ENCODE measurements at regions not wholly inside any gene's neighbourhood (a gene's known extent, or its start where the extent isn't known, plus 50 kb on each side); places are given as distances from the start of the nearest gene placed in this dataset.
"Not testable (repeated sequence)": the region's sequence is repeated elsewhere in the genome, so short reads cannot be mapped to it uniquely, and the experiment has no call there.

DNA sequence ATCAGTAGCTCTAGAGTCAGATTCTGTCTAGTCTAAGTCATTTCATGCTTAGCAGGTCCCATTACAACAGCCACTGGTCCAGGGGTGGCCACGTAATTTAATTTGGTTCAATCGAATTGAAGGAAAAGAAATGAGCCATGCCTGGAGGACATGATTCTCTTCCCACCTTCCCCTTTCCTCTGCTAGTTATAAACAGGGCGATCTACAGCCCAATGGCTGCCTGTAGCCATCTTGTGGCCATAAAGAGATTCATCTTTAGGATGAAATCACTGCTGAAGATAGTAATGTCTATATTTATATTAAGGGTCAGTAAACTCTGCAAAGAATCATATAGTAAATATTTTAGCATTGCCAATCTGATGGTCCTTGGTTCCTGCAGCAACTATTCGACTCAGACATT is 107.4 kb downstream of the SPDYE17 start:
- peak; percentile 31 for DNase-seq (ENCODE audit: low spot score)

DNA sequence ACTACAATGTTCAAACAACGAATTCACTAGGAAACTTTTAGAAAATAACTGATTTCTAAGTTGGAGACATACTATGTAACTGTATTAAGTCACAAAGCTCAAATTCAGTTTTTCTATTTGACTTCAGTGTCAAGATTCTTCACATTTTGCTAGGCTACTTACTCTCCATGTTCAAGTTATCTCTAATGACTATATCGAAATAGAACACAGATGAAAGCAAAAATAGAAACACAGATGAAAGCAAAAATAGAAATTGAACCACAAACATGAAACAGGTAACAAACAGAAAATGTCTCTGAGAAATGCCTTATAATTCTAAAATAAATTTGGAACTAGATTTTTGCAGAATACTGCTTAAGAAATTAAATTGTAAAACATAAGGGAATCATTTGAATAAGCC is 113.5 kb downstream of the SPDYE17 start:
- not testable (repeated sequence) for DNase-seq (ENCODE audit: low spot score)

DNA sequence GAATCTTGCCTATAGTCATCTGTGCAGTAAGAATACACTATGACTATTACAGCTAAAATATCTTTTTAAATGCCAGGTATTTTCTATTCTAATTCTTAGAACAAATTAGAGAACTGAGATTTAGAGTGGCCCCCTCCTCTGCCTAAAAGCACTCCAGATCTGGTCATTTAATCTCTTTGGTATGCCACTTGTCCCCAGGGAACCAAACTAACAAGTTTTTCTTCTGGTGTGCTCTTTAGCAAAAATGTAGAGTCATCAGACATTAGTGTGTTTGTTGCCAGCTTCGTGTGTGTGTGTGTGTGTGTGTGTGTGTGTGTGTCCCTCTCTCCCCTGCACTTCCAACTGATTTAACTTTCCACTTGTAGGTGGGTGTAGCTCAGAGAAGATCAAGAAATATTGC is 117.8 kb downstream of the SPDYE17 start:
- not testable (repeated sequence) for DNase-seq (ENCODE audit: low spot score)

DNA sequence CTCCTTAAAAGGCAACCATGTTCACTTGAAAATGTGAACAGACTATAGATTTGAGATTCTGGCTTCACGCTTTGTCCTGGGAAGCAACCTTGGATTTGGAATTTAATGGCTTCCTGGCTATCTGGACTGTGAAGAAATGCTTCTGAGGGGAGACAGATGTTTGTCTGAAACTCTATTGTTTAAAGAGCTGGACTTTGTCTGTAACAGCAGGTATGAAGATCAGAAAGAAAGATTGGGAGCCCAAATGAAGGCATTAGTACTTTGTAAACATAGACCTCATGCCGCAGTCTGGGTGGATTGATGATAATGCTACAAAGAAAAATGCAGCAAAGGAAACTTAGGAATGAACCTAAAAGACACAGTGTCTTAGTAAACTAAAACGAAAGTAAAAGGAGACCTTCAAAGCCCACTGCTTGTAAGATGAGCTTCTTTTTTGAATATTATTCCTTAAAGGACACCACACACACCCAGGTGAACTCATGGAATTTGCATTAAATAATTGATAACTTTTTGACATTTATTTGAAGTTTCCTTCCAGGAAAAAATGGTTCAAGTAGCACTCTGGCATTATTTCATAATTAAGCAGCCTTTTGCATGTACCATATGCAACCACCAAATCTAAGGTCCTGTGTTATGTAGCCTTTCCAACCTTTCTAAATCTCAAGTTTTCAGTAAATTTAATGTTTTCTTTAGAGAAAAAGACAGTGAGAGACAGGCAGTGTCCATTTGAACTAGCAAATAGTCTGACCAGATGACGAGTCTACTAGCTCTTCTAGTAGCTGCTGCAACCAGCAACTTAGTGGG is 119.9 kb downstream of the SPDYE17 start:
- not testable (repeated sequence) for DNase-seq (ENCODE audit: low spot score)

DNA sequence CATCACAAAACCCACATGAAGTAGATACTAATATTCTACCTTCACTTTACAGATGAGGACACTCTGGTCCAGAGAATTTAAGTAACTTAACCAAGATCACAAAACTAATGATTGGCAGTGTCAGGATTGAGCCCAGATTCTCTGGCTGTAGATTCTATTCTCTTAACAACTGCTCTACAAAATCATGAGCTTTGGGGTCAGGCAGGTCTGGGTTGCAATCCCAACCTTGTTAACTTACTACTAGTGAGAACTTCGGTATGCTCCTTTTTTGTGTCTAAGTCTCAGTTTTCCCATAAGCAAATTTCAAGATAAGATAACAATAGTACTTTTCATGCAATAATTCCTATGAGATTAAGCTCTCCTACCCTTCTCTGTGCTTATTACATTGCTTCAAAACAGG is 127.5 kb downstream of the SPDYE17 start:
- not testable (repeated sequence) for DNase-seq (ENCODE audit: low spot score)

DNA sequence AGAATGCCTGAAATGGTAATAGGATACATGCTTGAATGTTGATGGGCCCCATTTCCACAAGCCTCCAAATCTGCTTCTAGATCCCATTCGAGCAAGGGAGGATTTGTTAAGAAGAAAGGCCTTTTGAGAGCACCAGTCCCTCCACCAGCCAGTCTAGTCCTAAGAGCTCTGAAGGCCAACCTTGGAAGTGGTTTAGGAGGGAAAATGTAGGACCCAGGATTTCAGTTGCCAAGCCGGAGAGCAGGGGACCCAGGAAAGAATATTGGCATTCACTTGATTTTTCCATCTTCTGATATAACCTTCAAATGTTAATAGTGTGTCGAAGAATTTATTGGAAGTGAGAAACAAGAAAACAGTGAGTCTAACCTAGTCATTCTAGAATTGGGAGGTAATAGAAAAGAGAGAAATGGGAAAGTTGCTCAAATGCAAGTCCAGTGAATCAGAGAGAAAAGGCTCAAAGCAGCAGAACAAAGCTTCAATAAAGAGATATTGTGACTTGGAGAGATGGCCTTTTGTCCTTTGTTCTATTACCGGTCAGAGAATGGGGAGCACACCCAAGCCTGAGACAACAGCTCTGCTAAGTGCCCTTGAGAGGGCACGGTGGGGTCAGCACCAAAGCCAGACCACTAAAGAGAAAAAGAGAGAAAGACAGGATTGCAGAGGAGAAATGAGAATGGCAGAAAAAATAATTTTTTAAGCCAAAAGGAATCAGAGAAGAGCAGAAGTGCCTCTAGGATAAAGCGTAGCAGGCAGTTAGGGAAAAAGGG is 130.0 kb downstream of the SPDYE17 start:
- DNase-seq (ENCODE audit: low spot score): not testable (repeated sequence)

DNA sequence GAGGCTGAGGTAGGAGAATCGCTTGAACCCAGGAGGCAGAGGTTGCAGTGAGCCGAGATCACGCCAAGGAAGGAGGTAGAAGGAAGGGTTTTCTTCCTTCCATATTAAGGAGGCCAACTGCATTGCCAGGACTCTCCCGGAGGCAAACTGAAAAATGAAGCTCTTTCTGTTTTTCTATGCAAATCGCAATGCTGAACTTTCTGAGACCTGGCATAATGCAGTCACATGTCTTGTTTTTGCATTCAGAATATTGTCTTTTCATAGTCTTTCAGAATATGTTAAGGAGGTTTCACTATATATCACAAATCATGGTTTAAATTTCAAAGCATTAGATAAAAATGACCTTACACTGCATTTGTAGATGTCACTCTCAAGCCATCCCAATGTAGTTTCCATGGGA is 133.4 kb downstream of the SPDYE17 start:
- DNase-seq (ENCODE audit: low spot score): not testable (repeated sequence)

DNA sequence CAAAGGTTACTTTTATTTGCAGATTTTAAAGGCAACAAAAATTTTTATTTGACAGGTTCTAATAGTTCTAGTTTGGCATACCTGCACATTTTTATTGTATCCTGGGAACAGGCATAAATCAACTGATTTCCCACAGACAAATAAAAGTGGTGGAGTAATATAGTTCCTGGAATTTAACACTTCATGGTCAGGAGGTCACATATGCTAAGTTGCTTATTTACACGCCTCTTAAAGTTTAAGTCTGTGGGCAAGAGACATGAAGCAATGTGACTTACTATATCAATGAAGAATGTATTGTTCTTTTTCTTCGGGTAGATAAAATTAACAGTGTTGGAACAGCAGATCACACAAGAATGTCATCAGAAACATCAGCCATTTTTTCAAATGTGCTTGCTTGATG is 135.2 kb downstream of the SPDYE17 start:
- not testable (repeated sequence) for DNase-seq (ENCODE audit: low spot score)

DNA sequence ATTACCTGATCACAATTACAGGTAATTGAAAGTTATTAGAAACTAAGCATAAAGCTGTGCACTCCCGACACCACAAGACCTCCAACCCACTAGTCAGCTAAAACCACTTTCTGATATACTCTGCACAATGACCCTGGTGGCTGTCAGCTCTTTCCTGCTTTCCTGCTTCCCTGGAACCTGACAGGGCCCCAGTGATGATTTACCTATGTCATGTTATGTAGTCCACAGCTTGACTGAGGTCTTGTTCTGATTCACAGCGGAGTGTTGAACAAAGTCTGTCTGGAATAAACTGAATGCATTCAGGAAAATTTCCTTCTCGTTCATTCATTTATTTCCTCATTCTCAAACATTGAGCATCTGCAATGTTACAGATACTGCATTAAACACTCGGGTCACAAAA is 136.5 kb downstream of the SPDYE17 start:
- not testable (repeated sequence) for DNase-seq (ENCODE audit: low spot score)

DNA sequence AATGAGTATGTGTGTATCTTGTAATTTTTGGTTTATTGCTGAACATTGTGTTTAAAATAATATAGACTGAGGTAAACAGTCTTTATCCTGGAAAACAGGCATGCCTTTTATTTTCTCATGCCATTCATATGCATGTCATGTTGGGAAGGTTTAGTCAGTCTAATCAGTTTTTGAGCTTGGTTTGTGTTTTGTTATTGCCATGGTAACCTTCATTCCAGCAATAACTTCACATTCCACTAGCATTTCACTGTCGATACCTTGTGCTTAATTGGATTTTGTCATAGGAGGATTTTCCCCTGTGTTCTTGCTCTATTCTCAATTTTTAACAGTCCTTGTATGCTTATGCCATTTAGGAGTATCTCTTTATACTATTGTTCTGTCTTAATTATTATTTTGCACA is 140.4 kb downstream of the SPDYE17 start:
- not testable (repeated sequence) for DNase-seq (ENCODE audit: low spot score)

DNA sequence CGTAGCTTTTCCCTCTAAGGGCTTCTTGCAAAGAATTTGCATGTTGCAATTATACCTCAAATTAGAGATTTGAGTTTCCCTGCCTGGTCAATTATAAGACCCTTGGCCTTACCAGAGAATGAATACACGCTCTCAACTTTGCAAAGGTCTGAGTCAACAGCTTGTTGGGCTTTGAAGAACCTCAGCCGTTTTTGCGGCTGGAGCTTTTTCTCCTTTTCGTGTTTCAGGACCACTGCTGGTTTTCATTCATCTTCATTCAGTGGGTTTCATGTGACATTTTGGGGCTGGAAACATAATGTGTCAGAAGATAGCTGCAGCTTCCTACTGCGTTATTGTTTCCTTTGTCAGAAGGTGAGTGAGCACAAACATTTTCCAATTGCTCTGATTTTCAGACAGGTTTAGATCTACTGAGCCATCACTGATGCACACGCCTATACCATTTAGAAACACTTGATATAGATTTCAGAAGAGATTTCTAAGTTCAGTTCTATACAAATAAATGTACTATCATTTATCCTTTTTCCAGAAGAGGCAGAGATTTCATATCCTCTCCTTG is 152.3 kb downstream of the SPDYE17 start:
- DNase-seq (ENCODE audit: low spot score): not testable (repeated sequence)

DNA sequence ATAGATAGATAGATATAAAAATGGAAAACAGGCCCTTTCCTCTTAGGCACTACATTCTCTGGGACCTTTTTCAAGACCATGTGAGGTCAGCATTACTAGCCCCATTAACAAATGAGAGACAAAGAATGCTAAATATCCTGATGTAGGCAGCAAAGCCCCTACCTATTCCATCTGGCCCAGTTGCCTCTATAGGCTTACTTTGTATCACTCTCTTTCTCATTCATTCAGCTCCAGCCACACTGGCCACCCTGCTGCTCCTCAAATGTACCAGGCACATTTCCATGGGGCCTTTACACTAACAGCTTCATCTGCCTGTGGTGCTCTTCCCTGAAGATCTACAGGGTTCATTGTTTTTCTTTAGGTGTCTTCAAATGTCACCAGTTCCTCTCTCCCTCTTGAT is 156.4 kb downstream of the SPDYE17 start:
- DNase-seq (ENCODE audit: low spot score): not testable (repeated sequence)

DNA sequence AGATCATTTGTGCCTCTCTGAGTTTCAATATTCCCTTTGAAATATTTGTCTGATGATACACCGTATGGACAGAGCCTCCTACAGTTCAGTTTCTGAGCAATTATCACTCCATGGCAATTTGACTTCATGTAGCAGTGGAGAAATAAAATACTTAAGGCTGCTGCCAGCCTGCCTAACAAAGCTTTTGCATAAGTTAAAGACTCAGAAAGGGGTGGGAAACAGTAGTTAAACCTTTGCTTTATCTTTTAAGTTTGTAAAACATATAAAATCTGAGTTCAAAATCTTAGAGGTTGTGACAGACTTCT is 161.7 kb downstream of the SPDYE17 start:
- not testable (repeated sequence) for DNase-seq (ENCODE audit: low spot score)

DNA sequence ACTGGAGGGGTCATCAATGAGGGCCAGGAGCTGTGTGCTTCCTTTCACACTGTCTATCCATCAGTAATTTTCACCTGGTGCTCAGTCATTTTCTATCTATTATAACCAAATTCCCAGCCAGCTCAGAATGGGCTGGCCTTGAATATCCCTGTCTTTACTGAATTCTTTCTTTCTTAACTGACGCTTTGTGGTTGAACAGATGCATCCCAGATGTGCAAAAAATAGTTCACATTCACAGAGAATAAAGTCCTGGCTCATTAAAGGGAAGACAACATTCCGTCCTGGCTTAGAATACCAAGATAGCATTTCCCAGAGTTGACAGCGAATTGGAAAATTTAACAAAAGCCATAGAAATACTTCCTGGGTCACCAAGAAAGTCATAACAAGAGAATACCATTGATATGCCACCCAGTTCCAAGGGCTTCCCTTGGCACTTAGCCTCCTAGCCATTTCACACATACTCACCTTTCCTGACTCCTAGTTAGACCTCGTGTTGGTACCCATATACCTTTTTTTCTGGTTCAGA is 164.7 kb downstream of the SPDYE17 start:
- DNase-seq (ENCODE audit: low spot score): not testable (repeated sequence)

DNA sequence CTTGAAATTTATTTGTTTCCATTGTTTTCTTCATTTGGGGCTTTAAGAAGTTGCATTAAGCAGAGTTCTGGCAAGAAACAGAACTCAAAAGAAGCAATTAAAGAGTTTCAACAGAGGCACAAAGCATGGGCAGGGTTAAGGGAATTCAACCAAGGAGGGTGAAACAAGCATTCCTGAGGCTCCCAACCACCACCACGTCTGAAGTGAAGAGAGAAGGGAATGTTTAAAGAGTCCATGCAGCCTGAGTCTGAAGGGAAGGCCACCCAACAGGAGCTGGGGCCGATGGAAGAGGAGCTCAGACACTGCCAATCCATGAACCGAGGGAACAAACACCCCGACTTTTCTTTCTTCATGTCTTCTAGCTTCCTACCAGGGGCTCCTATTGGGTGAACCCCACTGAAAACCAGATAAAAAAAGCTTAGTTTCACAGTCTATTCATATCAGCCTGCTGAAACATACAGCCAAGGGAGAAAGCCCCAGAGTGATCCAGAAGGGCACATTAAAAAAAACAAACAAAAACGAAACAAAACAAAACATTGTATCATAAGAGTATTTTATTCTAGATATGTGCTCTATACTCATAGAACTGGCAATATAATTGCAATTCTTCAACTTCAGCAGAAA is 168.9 kb downstream of the SPDYE17 start:
- not testable (repeated sequence) for DNase-seq (ENCODE audit: low spot score)

DNA sequence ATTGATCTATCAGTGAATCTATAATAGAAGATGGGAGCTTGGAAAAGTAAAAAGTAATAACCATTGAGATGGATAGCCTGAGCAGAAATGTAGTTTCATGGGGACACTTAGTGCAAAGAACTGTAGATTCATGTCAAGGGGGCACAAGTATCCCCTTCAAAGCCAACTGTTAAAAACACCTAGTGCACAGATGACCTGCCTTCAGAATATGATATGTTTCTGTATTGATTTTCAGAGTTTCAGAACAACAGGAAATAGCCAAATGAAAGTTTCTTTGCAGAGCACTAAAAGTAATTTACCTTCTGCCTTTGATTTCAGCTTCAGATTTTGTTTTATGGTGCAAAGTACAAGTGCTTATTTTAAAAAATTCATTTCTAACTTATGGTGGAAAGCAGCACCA is 169.9 kb downstream of the SPDYE17 start:
- DNase-seq (ENCODE audit: low spot score): not testable (repeated sequence)

DNA sequence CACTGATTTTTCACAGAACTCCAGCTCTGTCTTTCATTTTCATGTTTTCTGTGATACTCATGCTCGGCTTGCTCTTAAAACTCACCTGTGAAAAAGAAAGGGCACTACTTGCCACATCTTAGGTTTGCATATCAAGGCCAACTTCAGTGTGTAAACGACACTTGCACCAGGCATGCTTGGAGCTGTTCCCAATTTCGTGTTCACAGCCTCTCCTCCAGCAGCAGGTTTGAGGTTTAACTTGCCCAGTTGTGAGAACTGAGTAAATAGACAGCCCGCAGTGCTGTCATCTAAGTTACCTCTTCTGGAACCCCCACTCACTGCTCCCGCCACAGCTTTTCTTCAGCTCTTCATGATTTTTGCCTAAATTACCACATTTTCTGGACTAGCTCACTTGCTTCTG is 172.2 kb downstream of the SPDYE17 start:
- DNase-seq (ENCODE audit: low spot score): not testable (repeated sequence)

DNA sequence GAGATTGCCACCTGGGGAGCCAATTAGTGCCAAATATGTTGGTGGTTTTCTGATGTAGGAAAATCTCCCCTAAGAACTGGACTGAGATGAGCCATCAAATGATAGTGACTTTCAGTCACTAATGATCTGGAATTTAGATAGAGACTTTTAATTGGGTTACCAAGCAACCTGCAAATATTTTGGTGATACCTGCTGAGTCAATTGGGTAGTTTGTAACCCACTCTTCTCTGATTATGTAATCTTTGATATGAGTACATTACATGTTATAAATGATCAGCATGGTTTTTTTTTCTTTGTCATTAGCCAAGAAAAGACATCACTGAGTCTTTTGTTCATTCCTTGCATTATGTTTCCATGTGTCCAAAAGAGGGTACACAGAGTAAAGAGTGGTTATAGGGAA is 177.5 kb downstream of the SPDYE17 start:
- not testable (repeated sequence) for DNase-seq (ENCODE audit: low spot score)

DNA sequence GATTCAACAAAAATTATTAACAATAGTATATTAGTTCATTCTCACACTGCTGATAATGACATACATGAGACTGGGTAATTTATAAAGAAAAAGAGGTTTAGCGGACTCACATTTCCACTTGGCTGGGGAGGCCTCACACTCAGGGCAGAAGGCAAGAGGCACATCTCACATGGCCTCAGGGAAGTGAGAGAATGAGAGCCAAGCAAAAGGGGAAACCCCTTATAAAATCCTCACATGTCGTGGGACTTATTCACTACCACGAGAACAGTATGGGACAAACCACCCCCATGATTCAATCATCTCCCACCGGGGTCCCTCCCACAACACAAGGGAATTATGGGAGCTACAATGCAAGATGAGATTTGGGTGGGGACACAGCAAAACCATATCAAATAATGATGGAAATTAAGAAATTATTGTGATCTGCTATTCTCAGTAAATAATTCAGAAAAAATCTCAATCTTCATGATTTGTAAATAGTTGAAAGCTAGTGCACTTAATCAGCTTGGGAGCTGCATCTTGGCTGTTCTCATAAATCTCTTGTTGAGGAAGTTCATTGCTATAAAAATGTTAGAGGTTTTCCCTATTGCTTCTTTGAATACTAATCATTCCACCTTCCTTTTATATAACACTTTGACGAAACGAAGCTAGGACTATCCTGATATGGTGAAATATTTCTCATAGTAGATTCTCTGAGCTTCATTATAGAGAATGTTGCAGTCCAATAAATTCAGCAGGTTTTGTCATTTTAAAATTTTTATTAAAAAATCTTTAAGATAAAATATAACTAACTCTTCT is 179.2 kb downstream of the SPDYE17 start:
- not testable (repeated sequence) for DNase-seq (ENCODE audit: low spot score)

DNA sequence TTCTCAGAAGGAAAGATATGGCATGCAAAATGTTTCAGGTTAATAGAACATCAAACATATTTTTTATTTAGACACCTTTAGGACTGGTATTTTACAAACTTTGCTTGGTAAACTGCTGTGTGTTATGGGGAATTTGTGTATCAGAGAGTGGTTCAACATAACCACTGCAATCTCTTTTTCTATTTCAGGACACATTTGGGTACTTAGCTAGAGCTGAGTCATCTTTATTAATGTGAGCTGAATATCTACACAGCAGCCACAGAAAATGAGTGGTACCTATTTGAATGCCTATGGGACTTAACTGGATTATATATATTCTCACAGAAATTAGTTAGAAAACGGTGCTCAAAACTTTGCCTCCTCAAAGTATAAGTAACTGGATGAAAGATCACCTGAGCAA is 179.8 kb downstream of the SPDYE17 start:
- not testable (repeated sequence) for DNase-seq (ENCODE audit: low spot score)

DNA sequence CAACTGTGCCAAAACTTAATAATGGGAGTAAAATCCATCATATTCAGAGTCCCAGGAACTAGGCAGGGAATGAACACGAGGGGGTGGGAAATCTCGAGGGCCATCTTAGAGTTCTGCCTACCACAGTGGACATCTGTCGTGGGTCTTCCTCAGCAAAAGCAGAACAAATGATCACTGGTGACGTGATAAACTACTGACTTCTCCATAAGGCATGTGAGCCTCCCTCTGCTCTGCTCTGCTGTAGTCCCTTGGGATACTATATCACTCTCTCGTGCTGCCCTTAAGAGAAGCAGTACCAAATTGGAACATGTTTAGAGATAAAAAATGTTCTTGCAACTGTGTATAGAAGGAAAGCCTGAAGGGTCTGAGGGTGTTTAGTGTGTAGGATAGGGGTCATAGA is 180.5 kb downstream of the SPDYE17 start:
- not testable (repeated sequence) for DNase-seq (ENCODE audit: low spot score)

Data from RKO (cell line).